ENCODE measurements at regions not wholly inside any gene's neighbourhood (a gene's known extent, or its start where the extent isn't known, plus 50 kb on each side); places are given as distances from the start of the nearest gene placed in this dataset.

DNA sequence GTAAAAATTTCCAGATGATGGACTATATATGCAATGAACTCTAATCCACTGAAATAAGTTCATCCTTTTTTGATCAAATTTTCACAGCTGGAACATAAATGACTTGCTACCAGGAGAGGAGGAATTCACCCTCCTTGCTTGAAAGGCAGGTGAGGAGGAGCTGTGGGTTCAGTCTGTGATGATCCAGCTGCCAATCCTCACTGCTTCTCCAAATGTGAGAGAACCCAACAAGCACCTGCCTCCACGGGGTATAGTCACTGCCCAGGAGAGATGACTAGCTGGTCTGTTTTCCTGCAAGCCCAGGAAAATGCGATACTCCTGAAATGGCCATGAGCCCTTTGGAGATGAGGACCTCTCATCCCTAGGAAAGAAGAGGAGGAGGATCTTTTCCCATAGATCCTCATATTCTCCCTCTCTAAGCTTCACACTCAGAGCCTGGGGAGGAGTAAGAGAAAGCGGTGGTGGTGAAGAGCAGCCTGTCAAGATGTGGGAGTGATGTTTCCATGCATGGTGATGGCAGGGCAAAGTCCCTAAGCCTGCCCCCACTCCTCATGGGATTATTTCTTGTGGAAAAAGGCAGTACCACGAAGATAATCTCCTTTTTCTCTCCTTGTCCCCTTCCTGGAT is 77.9 kb upstream of the USP47 start:
- no peak overlapping the region for H3K27ac ChIP-seq
- H3K36me3 ChIP-seq (replicated peaks): no peaks in the 10 kb centered on the region
- no peak overlapping the region for H3K4me3 ChIP-seq (ENCODE audit: low read depth, low read length)
- no peak for DNase-seq
- in situ Hi-C loops (cut with HindIII; ENCODE audit: low pct_ligation_motif_present, low sequenced_read_pairs): no loop called here
- TF ChIP-seq CTCF (IDR thresholded peaks at IDR 0.05; ENCODE audit: low read depth, low read length, missing control alignments): no peak
- peaks cover 3% of the 10 kb centered on the region for H3K27me3 ChIP-seq (replicated peaks)

DNA sequence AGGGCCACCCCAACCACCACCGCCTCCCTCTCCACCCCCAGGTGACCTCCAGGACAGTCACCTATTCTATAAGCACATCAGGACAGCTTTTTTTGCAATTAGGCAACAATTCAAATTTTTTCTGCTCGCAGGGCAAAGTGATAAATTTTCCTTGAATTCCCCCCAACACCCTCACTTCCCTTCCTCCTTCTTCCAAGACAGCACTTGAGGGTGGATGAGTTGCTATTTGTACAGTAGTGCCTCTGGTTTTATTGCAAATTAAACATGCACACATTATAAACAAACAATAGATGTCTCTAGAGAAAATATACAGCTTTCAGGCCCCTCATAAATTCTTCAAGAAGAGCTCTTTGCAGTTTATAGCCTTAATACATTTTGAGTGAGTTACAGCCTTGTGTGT is 80.9 kb upstream of the USP47 start:
- DNase-seq: no peak
- Histone ChIP-seq H3K4me3 (ENCODE audit: low read depth, low read length) (no peak overlapping the region), H3K36me3 (replicated peaks) (no peaks in the 10 kb centered on the region), H3K27ac (no peak overlapping the region), H3K27me3 (replicated peaks) (peaks cover 3% of the 10 kb centered on the region)
- TF ChIP-seq CTCF (IDR thresholded peaks at IDR 0.05; ENCODE audit: low read depth, low read length, missing control alignments): no peak
- in situ Hi-C loops (cut with HindIII; ENCODE audit: low pct_ligation_motif_present, low sequenced_read_pairs): no loop called here

DNA sequence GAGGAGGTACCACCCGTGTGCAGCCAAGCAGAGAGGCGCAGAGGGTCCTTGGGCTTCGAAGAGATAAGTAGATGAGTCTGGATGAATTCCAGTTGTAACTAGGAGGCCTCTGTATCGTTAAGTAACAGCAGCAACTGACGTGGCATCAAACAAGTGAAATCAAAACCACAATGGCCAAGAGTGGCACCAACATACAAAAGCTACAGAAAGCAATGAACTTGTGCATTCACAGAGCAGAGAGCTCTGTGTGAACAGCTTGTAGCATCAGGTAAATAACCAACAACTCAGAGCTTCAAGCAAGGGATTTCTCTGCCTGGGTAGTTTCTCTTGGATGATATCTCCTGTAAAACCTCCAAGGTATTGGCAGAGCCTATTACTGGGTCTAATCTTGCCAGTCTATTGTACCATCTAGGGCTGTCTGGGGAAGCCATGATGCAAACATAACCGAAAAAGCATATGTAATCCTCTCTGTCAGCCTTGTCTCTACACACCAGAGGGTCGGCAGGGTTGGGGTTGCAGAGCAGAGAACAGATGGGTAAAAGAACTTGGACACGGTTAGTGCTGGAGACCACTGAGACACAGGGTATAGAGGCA is 83.1 kb upstream of the USP47 start:
- in situ Hi-C loops (cut with HindIII; ENCODE audit: low pct_ligation_motif_present, low sequenced_read_pairs): no loop called here
- peaks cover under 1% of the 10 kb centered on the region for H3K27me3 ChIP-seq (replicated peaks)
- no peak for TF ChIP-seq CTCF (IDR thresholded peaks at IDR 0.05; ENCODE audit: low read depth, low read length, missing control alignments)
- H3K36me3 ChIP-seq (replicated peaks): no peaks in the 10 kb centered on the region
- no peak overlapping the region for H3K27ac ChIP-seq
- no peak overlapping the region for H3K4me3 ChIP-seq (ENCODE audit: low read depth, low read length)
- no peak for DNase-seq

GRCh38 chr11:11757909-11758308 is 83.9 kb upstream of the USP47 start:
- no peak overlapping the region for H3K4me3 ChIP-seq (ENCODE audit: low read depth, low read length)
- DNase-seq: no peak
- H3K27me3 ChIP-seq (replicated peaks): no peaks in the 10 kb centered on the region
- TF ChIP-seq CTCF (IDR thresholded peaks at IDR 0.05; ENCODE audit: low read depth, low read length, missing control alignments): no peak
- no peak overlapping the region for H3K27ac ChIP-seq
- H3K36me3 ChIP-seq (replicated peaks): no peaks in the 10 kb centered on the region
- in situ Hi-C loops (cut with HindIII; ENCODE audit: low pct_ligation_motif_present, low sequenced_read_pairs): no loop called here

GRCh38 chr11:11756718-11757117 is 85.1 kb upstream of the USP47 start:
- Histone ChIP-seq H3K36me3 (replicated peaks) (no peaks in the 10 kb centered on the region), H3K4me3 (ENCODE audit: low read depth, low read length) (no peak overlapping the region), H3K27me3 (replicated peaks) (no peaks in the 10 kb centered on the region), H3K27ac (no peak overlapping the region)
- no peak for DNase-seq
- in situ Hi-C loops (cut with HindIII; ENCODE audit: low pct_ligation_motif_present, low sequenced_read_pairs): no loop called here
- no peak for TF ChIP-seq CTCF (IDR thresholded peaks at IDR 0.05; ENCODE audit: low read depth, low read length, missing control alignments)

DNA sequence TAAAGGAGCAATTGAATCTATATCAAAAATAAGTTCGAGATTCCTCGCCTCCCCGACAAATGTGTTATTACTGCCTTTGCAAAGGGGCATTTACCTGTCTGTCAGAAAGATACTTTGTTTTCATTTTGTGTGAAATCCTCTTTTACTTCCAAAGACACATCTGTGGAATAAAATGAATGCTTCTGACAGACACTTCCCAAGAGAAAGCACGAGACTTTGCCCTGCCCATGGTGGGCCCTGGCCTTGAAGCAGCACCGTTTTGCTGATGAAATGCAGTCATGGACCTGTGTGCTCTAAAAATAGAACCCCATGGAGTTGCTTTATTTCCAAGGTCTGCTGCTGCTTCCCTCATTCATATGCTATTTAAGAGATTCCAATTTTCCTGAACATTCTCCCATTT is 85.9 kb upstream of the USP47 start:
- Histone ChIP-seq H3K36me3 (replicated peaks) (no peaks in the 10 kb centered on the region), H3K4me3 (ENCODE audit: low read depth, low read length) (no peak overlapping the region), H3K27ac (no peak overlapping the region), H3K27me3 (replicated peaks) (no peaks in the 10 kb centered on the region)
- no peak for TF ChIP-seq CTCF (IDR thresholded peaks at IDR 0.05; ENCODE audit: low read depth, low read length, missing control alignments)
- no peak for DNase-seq
- in situ Hi-C loops (cut with HindIII; ENCODE audit: low pct_ligation_motif_present, low sequenced_read_pairs): no loop called here
